Muscle layer of duodenum (tissue), 2 donors: ENCODE measurements at regions not wholly inside any gene's neighbourhood (a gene's known extent, or its start where the extent isn't known, plus 50 kb on each side); places are given as distances from the start of the nearest gene placed in this dataset.
A peak's percentile ranks its signal among the peaks of the same experiment; 100 is the strongest.

Experiments used
- H3K27ac ChIP-seq: one replicate; pipeline ENCODE4 v1.7.0; 2013; ENCODE audit warnings: mild to moderate bottlenecking, low read length
- H3K27me3 ChIP-seq: one replicate; pipeline ENCODE4 v1.7.0; 2013; ENCODE audit warnings: low read depth, mild to moderate bottlenecking, control low read depth, low read length
- H3K36me3 ChIP-seq, 2 donors: one replicate each; pipeline ENCODE4 v1.7.0; 2013; ENCODE audit warnings: low read length in 2 of 2, control low read depth in 1 of 2, mild to moderate bottlenecking in 1 of 2; ENCODE audit not compliant: insufficient read depth in 2 of 2, control insufficient read depth in 1 of 2
- H3K4me1 ChIP-seq, 2 donors: one replicate each; pipeline ENCODE4 v1.7.0; 2013; ENCODE audit warnings: low read length in 2 of 2, mild to moderate bottlenecking in 2 of 2, control low read depth in 1 of 2, moderate library complexity in 1 of 2; ENCODE audit not compliant: insufficient read depth in 2 of 2, control insufficient read depth in 1 of 2
- H3K4me3 ChIP-seq, 2 donors: one replicate each; pipeline ENCODE4 v1.7.0; 2013; ENCODE audit warnings: low read length in 2 of 2, low read depth in 1 of 2, mild to moderate bottlenecking in 1 of 2
- H3K9me3 ChIP-seq, 2 donors: one replicate each; pipeline ENCODE4 v1.7.0; 2013; ENCODE audit warnings: low read length in 2 of 2, control low read depth in 1 of 2, mild to moderate bottlenecking in 1 of 2; ENCODE audit not compliant: control insufficient read depth in 1 of 2
- donor health status: healthy.

DNA sequence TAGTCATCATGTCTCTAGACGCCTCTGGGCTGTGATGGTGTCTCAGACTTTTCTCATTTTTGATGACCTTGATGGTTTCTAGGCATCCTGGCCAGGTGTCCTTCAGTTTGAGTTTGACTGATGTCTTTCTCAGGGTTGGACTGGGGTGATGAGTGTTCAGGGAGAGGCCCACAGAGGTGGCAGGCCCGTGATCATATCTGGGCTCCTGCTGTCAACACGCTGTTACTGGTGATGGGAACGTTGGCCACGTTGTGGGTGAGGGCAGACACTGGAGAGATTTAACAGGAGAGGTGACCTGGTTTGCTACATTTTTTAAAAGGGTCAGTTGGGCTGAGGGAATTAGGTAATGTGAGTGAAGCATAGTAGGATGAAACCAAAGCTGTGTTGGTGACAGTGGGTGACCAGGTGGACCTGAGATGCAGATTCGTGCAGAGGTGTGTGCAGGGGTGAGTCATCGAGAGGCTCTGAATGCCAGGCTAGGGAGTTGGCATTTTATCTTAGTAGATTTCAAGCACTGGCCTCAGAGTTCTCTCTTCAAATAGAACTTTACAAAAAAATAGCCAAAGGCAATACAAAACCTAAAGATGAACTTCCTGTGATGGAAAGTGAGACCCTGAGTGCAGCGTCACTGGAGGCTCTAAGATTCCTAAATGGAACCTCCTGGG is 174.1 kb downstream of the CDH26 start:
- H3K36me3 ChIP-seq, result no peaks in the 10 kb centered on the region
- no peak overlapping the region for H3K27ac ChIP-seq
- no peaks in the 10 kb centered on the region for H3K4me1 ChIP-seq
- H3K4me3 ChIP-seq, result no peak overlapping the region
- H3K27me3 ChIP-seq, result no peaks in the 10 kb centered on the region
- H3K9me3 ChIP-seq, result no peaks in the 10 kb centered on the region

DNA sequence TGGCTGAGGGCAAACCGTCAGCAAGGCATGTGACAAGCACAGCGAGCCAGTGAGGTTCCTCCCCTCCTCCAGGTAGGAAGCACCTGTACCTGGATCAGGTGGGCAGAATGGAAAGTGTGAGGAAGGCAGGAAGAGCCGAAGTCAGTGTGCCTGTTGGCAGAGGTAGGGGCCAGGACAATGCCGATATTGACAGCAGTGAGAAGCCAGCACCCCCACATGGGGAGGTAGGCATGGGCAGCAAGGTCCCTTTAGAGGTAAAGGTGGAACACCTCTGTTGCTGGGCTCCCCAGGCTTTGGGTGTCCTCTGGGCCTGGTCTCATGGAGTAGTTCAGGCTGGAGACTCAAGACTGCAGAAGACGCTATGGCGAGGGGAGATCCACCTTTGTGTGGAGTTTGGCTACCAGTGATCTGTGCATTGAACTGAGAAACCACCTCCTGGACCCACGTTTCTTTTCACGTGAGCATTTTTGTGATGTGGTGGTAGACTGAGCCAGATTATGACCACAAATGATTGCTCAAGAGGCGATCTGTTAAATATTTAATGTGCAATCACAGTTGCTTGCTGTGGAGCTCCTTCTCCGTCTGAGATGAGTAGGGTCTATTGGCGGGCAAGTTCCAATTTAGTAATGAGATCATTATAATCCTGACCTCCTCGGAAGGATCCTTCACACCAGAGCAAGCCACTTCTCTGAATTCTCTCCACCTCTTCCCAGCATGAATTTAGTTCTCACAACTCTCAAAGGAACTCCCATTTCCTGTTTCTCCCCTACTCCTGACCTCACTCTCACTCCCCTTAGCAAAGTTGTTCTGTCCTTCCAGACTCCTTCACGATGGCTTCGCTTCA is 174.8 kb downstream of the CDH26 start:
- Histone ChIP-seq H3K4me3 (no peak overlapping the region), H3K36me3 (no peaks in the 10 kb centered on the region)

DNA sequence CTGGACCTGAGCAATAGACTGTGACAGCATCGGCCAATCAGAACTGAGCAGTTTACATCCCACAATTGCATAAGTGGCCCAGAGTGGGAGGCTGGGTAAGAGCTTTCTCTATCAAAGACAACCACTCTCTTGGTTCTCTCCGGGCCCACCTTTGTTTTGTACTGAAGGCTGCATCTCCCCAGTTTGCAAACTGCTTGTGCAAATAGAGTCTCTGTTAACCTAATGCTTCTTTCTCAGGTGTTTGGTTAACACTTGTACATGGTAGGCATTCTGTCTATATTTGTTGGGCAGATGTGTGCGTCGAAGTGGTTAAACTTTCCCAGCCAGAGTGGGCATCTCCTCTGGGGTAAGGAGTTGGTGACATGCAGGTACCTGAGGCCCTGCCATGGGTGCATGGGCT is 177.1 kb downstream of the CDH26 start:
- no peaks in the 10 kb centered on the region for H3K4me1 ChIP-seq
- H3K4me3 ChIP-seq, result no peak overlapping the region
- no peaks in the 10 kb centered on the region for H3K36me3 ChIP-seq
- no peaks in the 10 kb centered on the region for H3K27me3 ChIP-seq
- no peak overlapping the region for H3K27ac ChIP-seq
- no peaks in the 10 kb centered on the region for H3K9me3 ChIP-seq

More for the DNA sequence above, 174.8 kb downstream of the CDH26 start:
- Histone ChIP-seq H3K9me3 (no peaks in the 10 kb centered on the region), H3K27me3 (no peaks in the 10 kb centered on the region), H3K27ac (no peak overlapping the region), H3K4me1 (no peaks in the 10 kb centered on the region)

DNA sequence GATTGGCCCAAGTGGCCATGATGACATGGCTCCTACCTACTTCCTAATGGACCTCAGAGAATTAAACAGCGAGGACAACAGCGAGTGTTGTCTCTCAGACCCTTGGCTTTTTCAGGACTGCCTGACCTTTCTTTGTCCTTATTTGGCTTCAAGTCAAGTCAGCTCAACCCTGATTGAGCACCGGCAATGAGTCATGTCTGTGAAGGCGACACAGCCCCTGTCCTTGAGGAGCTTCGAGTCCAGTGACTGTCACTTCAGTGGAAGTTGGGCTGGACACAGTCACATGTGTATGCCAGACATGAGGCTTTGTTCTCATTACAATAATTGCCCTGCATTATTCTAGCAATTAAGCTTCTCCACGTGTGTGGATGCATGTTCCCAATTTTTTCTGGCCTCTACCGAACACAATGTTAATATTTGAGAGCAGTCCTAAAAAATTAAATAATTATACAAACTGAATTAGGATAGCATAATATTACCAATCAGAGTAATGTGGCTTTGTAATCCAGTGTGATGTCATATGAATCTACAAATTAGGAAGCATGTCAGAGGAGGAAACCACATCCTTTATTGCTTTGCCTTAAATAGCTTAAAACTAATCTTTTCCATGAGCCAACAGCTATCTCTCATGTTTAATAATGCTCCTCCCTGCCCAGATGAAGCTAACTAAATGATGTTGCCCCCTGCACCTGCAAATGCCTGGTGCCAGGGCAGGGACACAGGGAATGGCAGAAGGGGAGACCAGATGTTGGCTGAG is 178.6 kb downstream of the CDH26 start:
- H3K4me3 ChIP-seq, result no peak overlapping the region
- no peaks in the 10 kb centered on the region for H3K36me3 ChIP-seq

DNA sequence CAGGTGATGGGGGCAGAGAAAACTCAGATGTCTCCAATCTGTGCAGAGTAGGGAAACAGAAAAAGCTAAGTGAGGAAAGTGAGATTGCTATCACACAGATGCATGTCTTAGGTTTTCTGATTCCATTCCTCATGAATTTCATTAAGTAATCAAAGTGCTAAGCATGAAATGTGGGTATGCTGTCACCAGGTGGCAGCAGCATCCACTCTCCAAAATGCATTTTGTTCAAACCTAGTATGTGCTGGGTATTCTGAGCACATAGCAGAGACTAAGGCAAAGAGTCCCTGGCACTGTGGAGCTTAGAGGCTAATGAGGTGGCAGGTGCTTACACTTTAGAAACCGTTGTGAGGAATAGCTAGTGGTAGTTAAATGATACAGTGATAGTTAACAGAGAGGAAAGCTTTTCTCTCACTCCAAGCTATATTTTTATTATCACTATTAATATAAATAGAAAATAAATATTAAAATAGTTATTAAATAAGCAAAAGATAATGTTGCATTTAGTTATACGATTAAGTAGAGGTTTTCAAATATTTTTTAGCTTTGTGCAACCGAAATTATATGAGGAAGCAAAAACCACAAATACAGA is 179.5 kb downstream of the CDH26 start:
- Histone ChIP-seq H3K36me3 (no peaks in the 10 kb centered on the region), H3K9me3 (no peaks in the 10 kb centered on the region), H3K27ac (no peak overlapping the region), H3K27me3 (no peaks in the 10 kb centered on the region), H3K4me3 (peak overlapping the region; percentile 7 to 63), H3K4me1 (no peaks in the 10 kb centered on the region)

More for the DNA sequence above, 178.6 kb downstream of the CDH26 start:
- Histone ChIP-seq H3K27ac (no peak overlapping the region), H3K4me1 (no peaks in the 10 kb centered on the region), H3K27me3 (no peaks in the 10 kb centered on the region), H3K9me3 (no peaks in the 10 kb centered on the region)

DNA sequence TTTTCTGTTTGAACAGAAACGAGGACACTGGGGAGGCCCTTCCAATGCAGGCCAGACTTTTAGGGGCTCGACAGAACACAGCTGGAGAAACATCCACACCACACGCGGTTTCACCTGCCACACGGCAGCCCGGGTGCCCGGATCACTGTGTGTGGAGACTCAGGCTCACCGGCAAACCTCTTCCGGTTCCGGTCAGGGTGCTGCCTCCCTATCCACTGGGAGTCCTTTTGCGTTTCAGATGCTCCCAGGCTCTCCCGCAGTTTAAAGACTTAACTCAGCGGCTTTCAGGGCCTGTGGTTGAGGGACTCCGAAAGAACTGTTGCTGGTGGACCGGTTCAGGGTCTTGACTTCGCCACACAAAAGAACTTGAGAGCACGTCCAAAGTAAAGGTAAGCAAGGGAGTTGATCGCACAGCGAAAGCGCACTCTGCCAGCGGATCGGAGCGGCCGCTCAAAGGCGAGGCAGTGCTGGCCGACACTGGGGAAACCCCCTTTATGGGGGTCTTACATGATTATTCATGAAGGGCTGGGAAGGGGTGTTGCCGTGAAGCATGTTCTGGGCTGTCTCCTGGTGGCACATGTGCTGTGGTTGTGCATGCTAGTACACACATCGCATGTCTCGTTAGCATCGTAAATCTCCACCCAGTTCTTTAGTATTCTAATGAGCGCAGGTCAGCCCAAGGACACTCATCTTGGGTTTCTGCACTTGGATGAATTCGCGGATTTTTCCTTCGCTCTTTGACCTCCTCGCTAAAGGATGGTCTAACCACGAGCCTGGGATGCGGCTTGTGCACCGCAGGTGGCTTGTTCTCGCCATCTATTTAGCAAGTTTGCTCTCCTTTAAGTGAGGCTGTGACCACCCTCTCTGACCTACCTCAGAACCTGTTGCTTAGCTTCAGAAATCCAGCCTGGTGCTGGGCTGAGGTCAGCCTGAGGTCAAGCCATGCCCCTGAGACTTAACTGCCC is 180.3 kb downstream of the CDH26 start:
- H3K36me3 ChIP-seq, result no peaks in the 10 kb centered on the region
- H3K4me3 ChIP-seq, result peak overlapping the region; percentile 7 to 63
- H3K27ac ChIP-seq, result no peak overlapping the region
- H3K27me3 ChIP-seq, result no peaks in the 10 kb centered on the region
- no peaks in the 10 kb centered on the region for H3K9me3 ChIP-seq
- H3K4me1 ChIP-seq, result no peaks in the 10 kb centered on the region

DNA sequence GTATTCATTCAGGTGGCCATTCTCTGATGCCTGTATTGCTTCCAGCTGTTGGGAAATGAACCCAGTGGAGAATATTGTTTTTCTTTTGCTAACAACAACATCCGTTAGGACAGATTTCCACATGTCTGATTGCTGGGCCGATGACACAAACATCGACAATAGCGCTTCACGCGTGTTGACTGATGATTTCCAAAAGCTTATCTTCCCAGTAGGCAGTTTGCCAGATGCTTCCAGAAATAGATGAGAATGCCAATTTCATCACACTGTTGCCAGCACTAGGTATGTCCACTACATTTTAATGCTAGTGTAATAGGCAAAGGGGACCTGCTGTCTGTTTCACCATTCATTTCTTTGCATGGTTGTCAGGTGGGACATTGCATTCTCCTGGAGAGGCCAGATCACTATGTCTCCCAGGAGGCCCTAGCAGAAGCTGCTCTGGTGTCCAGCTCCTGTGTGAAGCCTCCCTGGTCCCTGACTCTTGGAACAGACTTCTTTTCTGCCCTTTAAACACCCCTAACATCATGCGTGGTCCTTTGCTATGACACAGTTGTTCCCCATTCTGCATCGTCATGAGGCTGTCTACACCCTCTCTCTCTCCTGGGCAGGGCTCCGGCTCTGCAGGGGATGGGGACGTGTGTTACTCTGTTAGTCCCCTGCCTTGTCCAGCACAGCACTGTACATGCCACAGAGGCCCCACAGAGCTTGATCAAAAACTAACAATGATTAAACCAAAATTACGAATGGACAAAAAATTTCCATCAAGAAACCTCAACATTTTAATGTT is 181.6 kb downstream of the CDH26 start:
- no peaks in the 10 kb centered on the region for H3K4me1 ChIP-seq
- H3K9me3 ChIP-seq, result no peaks in the 10 kb centered on the region
- no peaks in the 10 kb centered on the region for H3K27me3 ChIP-seq
- no peaks in the 10 kb centered on the region for H3K36me3 ChIP-seq
- H3K4me3 ChIP-seq, result no peak overlapping the region
- H3K27ac ChIP-seq, result no peak overlapping the region

DNA sequence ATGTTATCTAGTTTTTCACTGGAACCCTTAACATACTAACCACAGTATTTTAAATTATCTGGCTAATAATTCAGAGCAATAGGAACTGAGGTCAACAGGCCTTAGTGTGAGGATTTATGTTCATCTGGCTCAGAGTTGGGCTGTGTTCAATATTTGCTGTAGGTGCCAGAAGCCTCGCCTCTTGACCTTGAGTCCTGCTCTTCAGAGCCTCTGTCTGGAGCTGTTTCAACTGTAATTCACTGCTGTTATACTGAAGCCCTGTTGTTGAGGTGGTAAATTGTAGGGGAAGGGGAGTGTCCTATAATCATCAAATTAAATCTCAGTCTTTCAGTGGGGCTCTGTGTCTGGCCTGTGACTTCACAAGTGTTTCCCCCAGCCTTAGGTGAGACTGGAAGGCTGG is 184.4 kb downstream of the CDH26 start:
- Histone ChIP-seq H3K36me3 (no peaks in the 10 kb centered on the region), H3K9me3 (no peaks in the 10 kb centered on the region), H3K27ac (no peak overlapping the region), H3K27me3 (no peaks in the 10 kb centered on the region), H3K4me3 (no peak overlapping the region), H3K4me1 (no peaks in the 10 kb centered on the region)

DNA sequence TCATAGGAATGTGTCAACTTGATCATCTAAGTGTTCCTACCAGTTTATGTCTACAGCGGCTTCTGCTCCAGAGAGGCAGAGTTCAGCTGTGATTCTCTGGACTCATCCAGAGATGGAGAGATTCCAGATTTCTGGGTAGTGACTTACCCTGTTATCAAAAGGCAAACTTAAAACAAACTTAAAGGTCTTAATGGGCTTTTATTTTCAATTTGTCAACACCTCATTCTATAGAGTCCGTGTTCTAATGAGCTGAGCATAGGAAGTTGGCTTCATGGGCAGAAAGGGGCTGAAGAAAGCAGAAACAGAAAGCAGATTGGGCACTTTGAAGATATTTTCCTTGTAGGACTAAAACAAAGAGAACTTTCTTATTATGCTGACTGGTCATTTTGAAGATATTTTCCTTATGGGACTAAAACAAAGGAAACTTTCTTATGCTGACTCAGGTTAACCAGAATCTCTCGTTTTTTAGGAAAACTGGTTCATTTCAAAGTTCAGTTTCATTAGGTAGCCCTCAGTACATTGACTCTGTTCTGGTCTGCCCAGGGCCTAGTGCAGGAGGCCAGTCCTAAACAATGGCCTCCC is 185.1 kb downstream of the CDH26 start:
- no peak overlapping the region for H3K27ac ChIP-seq
- H3K4me1 ChIP-seq, result no peaks in the 10 kb centered on the region
- H3K27me3 ChIP-seq, result no peaks in the 10 kb centered on the region
- no peaks in the 10 kb centered on the region for H3K36me3 ChIP-seq
- no peak overlapping the region for H3K4me3 ChIP-seq
- H3K9me3 ChIP-seq, result no peaks in the 10 kb centered on the region

DNA sequence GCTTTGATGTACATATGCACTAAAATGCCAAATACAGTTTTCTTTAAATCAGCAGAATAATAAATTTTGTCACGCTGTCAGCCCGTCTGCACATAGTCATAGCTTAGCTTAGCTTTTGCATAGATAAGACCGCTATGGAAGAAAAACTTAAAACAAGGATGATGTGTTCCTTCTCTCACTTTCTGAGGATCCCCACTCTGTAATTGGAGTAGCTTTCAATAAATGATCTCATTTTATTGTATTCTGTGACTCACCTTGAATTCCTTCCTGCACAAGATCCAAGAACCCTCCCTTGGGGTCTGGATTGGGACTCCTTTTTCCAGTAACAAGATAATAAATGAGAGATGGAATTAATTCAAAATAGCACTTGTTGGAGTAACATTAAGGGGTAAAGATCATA is 186.2 kb downstream of the CDH26 start:
- H3K9me3 ChIP-seq, result no peaks in the 10 kb centered on the region
- no peaks in the 10 kb centered on the region for H3K36me3 ChIP-seq
- no peaks in the 10 kb centered on the region for H3K4me1 ChIP-seq
- H3K4me3 ChIP-seq, result no peak overlapping the region
- H3K27ac ChIP-seq, result no peak overlapping the region
- no peaks in the 10 kb centered on the region for H3K27me3 ChIP-seq
